GM12874 (cell line): ENCODE measurements at regions not wholly inside any gene's neighbourhood (a gene's known extent, or its start where the extent isn't known, plus 50 kb on each side); places are given as distances from the start of the nearest gene placed in this dataset.

ENCODE experiments used
- TF ChIP-seq, protein P1 (sequence below): IDR thresholded peaks from 2 replicates; pipeline ENCODE4 v1.5.1; 2011; ENCODE audit warnings: low read depth, mild to moderate bottlenecking, control low read depth, low read length, moderate library complexity; ENCODE audit not compliant: insufficient read depth

DNA sequence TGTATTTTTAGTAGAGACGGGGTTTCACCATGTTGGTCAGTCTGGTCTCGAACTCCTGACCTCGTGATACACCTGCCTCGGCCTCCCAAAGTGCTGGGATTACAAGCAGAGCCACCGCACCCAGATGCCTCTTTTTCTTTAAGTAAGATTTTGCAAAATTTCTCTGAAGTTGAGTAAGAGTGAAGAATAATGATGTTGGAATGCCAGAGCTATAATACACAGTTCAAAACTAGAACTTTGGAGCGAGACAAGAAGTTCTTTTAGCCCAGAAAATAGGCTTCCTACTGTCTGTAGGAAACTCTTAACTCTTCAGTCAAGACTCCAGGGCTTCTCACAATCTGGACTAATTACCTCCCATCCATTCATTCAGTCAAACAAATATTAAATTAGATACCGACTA, 51.4 kb downstream of the MARCHF4 start:
- TF ChIP-seq, protein P1, sequence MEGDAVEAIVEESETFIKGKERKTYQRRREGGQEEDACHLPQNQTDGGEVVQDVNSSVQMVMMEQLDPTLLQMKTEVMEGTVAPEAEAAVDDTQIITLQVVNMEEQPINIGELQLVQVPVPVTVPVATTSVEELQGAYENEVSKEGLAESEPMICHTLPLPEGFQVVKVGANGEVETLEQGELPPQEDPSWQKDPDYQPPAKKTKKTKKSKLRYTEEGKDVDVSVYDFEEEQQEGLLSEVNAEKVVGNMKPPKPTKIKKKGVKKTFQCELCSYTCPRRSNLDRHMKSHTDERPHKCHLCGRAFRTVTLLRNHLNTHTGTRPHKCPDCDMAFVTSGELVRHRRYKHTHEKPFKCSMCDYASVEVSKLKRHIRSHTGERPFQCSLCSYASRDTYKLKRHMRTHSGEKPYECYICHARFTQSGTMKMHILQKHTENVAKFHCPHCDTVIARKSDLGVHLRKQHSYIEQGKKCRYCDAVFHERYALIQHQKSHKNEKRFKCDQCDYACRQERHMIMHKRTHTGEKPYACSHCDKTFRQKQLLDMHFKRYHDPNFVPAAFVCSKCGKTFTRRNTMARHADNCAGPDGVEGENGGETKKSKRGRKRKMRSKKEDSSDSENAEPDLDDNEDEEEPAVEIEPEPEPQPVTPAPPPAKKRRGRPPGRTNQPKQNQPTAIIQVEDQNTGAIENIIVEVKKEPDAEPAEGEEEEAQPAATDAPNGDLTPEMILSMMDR = no peak

DNA sequence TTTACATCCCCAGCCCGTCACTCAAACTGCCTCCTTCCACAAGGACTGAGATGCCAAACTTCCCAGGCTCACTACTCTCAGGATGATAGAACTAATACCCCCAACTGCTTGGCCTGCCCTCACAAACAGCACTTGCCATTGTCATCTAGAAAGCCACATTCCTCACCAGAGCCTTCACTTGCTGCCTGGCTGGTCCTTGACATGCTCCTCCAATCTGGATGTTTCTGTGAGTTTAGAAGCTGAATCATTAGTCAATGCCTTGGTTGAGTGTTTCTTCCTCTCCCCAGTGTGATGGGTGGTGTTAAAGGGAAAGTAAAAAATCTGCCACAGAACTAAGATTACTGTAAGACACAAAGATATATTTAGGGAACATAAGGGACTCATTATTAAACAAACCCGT, 52.5 kb downstream of the MARCHF4 start:
- TF ChIP-seq, protein P1 = no peak

DNA sequence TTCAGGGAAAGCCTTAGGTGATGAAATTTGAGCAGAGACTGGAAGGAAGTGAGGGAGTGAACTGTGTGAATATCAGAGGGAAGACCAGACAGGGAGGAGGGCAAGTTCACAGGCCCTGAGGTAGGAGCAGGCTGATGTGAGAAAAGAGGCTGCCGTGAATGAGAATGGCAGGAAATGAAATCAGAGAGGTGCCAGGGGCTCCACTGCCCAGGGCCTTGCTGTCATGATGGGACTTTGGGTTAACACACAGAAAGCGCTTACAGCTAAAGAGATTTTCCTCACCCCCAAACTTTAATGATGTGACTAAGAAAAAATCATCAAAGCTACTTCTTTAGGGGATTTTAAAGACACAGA, 53.8 kb downstream of the MARCHF4 start:
- TF ChIP-seq, protein P1 = no peak

DNA sequence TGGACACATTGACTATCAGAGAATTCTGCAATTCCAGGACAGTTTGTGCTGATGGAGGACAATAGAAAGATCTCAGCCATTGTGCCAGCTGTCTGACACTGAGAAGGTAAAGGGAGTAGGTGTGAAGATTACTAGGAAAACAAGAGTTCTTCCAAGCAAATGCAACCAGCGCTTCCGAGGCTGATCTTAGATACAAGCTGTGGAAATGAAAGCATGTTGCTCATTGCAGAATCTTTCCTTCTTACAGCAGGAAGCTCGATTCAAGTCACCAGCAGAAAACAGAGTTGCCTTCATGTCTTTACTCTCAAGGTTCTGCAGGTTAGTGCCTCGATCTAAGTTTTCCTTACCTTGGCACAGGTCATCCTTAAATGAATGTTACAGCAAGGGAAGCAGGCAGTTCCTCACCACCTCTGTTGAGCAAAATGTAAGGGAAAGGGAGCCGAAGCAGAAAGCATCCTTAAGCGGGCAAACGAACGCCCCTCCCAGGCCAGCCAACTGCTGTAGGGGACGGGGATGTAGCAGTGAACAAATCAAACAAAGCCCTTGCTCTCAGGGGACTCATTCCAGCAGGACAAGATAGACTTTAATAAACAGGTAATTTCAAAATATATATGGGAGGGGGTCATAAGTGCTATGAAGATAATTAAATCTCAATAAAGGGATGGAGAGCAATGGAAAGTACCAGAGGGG, 54.3 kb downstream of the MARCHF4 start:
- TF ChIP-seq, protein P1 = no peak

DNA sequence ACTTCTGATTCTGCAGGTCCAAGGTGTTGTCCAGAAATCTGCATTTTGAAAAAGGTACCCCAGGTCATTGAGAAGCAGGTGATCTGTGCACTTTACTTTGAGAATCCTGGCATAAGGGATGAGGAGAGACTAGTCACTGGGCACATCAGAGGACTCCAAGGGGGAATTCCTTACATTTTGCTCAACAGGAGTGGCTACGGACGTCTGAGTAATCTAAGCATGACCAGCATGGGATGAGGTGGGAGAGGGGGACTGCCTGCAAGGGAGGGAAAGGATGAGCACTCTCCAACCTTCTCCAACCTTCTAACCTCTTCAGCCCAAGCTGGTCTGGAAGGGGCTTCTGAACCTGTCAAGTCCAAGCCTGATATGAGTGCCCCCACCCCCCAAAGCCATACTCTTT, 55.5 kb downstream of the MARCHF4 start:
- TF ChIP-seq, protein P1 = no peak

DNA sequence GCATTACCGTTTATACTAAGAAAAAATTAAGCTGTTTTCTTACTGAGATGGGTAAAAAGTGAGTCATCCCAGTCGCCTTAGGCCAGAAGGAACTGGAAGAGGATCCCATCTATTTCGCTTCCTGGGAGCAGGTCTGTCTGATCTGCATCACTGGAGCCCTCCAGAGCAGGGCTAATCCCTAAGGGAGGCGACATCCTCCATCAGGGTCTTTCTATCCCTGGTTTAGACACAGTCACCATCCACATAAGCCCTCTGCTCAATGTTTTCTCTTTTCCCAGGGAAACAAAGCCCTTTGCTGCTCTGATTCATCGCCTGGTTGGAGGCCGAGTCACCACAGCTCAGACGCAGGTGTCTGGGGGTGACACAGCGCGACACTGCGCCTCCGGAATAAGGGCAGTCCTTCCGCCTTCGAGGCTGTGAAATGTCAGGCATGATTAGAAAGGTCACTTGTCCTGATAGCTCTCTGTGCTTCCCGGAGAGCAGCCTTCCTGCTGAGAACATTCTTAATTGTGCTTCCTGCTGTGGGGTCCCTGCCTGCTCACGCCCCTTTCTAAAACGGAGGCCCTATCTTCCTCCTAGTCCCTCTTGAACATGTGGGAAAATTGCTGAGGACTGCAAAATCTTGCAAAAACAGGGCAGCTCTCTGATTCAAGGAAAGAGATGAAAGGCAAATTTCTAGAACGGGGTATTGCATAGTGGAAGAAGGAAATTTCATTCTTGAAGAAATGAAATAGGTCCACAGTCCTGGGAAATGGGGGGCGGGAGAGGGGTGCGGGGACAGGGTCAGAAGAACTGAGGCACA, 56.3 kb downstream of the MARCHF4 start:
- TF ChIP-seq, protein P1 = no peak

DNA sequence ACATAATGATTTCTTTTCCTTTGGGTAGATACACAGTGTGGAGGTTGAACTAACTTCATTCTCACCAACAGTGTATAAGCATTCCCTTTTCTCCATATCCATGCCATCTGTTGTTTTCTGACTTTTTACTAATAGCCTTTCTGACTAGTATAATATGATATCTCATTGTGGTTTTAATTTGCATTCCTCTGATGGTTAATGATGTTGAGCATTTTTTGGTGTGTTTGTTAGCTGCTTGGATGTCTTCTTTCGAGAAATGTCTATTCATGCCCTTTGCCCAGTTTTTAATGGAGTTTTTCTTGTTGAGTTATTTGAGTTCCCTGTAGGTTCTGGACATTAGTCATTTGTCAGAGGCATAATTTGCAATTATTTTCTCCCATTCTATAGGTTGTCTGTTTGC, 59.8 kb downstream of the MARCHF4 start:
- TF ChIP-seq, protein P1 = no peak
